ENCODE measurements at regions not wholly inside any gene's neighbourhood (a gene's known extent, or its start where the extent isn't known, plus 50 kb on each side); places are given as distances from the start of the nearest gene placed in this dataset.

DNA sequence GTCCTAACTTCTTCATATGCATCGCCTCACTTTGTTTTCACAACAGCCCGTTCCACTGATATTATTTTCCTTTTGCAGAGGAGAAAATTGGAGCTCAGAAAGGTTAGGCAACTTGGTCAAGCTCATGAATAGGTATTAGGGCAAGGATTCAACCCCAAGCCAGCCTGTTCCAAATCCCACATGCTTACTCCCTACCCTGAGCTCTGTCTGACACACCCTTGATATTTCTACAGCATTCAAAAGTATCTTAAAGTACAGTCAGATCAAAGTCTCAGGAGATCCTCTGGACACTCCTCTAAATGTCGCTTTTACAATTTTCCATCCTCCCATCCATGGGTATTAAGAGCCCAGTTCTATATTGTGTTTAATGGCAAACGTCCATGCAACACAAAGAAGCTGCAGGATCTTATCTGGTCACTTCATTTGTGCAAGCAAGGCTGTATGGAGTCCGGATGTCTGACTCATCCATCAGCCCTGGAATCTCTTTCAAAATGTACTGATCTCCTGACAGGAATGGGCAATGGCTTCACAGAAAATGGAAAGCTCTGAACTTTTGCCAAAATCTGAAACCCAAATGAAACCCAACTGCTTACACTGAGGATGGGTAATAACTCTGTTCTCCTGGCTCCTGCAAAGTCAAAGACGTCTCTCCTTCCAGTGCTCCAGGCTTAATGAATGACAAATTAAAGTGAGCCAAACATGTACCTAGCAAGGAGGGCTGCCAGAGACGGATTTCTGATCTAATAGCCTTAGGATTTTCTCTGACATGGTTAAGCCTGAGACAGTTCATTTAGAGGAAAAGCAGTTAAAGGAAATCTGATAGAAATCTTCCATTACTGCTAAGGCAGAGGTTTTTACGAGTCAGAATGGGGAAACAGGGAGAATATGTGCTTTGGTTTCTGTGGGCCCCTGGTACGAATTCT lies 230.9 kb upstream of the RORA start:
- DNase-seq = no peak

DNA sequence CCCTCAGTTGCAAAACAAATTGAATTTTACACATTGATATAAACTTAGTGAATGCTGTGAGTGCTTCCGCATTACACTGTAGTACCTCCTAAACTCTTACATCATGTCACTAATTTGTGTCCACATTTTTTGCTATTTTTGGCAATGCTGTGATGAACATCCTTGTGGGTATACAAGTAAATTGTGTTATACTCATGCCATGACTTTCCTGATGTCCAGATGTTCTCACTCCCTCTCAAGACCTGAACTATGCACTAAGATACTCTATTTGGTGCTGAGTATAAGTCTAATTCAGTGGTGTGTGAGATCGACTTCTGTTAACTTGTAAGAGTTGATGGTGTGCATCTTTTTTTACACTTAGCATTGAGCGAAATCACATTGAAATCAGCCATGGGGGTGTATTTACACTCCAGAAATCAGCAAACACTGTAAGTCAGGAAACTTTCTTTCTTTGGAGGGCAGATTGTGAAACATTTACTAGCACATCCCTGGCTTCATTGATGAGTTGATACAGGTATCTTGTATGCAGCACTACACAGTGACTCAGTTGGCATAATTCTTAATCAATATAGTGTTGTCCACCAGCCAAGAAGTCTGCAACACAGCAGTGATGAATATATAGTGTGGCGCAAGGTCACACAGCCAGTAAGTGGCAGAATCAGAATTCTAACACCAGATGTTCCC lies 228.1 kb upstream of the RORA start:
- DNase-seq = no peak

DNA sequence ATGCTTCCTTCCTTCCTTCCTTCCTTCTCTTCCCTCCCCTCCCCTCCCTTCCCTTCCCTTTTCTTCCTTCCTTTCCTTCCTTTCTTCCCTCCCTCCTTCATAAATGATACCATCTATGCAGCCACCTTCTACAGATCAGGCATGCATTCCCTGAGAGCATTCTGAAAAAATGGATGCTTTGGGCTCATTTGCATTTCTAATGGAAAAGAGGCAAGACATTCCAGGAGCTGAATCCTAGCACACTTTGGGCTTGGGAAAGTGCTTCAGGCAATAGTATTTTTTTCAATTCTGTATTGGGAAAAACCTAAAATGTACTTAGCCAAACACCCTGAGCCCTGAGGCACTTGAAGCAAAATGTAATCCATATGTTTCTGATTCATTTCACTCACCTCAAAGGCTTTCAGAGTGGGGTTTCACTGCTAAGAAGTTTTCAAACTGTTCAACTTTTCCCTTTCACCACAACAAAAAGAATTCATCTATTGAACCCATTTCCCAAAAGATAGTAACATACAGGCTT lies 220.1 kb upstream of the RORA start:
- no peak for DNase-seq

DNA sequence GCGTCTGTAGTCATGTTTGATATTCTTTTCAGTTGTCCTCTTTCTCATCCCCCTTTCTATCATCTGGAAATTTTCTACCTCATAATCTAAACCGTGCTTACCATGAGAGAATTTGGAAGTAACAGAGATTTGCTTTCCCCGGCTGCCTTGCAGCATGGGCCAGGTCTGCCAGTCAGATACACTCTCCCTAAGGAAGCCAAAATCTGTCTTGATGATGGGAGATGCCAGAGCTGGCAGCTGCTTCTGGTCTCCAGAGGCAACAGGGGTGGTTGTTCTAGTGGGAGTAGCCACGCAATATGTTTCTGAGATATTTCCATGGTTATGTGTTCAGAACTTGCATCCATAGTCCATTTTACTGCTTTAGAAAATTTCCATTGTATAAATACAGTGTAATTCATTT lies 218.9 kb upstream of the RORA start:
- no peak for DNase-seq

DNA sequence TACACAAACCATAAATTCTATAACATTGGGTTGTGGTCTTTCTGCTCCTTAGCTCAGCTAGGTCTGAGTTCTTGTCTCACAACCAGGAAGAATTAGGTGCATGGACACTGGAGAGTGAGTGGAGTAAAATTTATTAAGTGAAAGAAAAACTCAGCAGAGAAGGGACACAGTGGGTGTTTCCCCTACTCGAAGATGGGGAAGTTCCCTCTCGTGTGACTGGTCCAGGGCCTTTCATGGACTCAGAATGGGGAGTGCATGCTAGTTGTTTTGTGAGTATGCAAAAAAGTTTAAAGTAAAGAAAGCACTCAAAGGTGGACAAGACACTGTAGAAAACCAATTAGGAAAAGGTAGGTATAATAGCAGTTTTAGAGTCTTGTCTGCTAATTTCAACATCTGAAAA lies 215.5 kb upstream of the RORA start:
- DNase-seq = no peak

DNA sequence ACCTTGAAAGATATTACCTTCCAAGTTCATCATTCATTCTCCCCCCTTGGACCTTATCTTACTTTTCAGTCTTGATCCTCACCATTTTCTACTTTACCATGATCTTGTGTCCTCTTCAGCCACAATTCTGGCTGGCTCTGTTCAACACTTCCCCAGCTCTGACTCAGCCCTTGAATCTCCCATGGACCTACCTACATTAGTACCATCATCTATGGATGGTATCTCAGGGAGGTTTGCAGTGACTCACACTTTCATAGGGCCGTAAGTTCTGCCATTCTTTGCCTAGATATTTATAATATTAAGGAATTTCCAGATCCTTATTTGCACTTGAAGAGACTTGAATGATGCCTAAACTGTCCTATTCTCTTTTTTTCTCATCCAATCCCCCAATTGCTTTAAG lies 213.7 kb upstream of the RORA start:
- no peak for DNase-seq

DNA sequence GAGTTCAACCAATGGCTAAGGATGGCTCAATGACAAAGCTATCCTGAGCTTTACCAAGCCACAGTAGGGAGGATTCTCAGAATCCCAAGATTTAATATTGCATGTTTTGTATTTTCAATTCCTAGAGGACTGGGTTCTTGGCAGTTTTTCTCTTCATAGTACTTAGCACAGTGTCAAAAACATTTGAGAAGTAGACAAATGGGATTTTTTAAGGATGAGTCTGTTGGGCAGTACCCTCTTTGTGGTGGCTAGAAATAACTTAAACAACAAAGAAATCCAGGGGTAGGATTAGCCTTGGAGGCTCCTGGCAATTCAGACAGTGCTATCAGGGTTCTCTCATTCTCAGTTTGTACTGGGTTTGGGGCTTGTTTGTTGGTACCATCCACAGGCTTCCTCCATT lies 212.8 kb upstream of the RORA start:
- DNase-seq = no peak

DNA sequence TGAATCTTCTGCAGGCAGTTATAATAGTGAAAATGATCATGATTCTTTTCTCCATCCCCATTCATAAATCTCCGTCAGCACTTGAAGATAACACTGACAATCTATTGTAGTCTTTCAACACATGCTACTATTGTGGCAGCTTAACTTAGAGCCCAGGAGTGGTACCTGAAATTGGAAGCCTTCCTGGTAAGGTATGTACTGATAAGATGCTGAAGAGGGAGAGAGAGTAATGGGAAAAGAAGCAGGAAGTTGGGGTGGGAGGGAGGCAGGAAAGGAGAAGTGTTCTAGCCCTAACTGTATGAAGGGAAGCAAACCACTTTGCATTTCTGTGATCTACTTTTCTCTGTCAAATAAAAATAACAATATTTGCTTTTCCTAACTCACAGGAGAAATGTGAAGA lies 197.4 kb upstream of the RORA start:
- no peak for DNase-seq

DNA sequence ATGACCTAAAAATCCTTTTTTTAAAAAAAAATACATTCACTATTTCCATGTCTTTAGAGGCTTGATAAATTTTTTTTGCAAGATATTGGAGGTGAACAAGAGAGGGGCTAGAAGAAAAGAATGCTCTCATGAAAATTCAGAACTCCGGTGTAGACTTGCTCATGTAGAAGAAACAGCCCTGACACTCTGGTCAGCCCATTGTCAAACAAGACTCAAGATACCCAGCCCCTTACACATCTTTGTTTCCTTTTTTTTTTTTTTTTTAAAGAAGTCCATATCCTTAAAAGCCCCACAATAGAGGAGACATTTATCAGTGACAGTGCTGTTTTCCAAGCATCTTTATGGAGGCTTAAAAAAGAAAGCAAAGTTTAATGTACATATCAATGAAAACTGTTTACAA lies 196.8 kb upstream of the RORA start:
- DNase-seq = no peak

DNA sequence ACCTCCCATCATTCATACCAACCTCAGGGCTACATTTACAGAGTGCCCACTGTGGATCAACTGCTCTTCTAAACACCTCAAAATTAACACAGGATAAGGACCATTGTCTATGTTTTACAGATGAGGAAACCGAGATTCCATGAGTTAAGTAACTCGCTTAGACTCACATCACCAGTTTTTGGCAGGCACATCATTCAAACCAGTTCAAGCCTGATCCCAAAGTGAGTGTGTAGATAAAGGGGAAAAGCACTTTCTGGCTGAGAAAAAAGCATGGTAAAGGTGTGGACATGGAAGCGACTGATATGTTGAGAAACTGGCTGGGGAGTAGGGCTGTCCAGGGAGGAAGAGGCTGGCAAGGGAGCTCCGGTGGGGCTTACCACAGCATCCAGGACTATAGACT lies 193.7 kb upstream of the RORA start:
- DNase-seq = no peak

DNA sequence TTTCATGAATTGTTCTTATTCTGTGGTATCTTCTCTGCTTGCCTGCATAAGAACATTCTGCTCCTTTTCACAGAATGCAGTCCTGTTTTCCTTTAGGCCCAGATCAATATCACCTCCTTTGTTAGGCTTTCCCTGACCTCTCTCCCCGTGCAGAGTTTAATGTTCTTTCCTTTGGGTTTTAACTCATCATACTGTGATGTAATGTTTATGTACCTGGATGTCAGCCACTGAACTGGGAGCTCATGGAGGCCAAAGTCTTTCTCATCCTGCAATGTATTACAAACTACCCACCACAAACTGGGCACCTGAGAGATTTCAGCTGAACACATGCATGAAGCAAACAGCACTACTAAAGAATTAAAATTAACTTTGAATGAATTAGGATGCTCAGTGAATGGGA lies 192.8 kb upstream of the RORA start:
- no peak for DNase-seq

DNA sequence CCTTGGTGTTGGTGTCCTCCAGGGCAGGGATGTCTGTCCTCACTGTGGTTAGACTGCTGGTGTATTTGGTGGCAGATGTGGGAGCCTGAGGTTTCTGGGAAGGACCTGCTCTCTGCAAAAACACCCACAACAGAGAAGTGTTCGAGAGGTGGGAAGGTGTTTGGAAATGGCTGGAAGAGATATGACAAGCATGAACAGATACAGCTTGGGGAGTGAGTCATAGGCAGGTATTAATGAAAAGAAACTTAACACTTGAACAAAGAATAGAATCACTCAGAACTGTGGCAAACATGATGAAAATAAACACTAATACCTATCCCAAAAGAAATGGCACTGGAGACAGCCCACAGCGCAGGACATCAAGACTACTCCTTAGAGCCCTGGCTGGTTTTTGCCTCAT lies 192.4 kb upstream of the RORA start:
- DNase-seq = no peak

DNA sequence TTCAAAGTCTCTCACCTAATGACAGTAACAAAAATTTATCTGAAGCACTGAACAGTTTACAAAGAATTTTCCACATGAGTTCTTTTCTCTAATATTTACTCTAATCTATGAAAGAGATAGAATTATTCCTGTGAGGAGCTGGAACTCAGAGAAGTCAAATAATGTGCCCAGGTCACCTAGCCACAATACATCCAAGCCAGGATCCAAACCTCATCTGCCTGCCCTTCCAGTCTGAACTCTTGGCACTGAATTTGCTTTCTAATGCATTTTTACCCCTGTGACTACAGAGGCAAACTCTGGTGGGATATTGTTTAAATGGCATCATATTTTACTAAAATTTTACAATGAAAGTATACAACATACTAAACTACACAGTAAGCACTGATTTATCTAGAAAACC lies 191.4 kb upstream of the RORA start:
- no peak for DNase-seq

DNA sequence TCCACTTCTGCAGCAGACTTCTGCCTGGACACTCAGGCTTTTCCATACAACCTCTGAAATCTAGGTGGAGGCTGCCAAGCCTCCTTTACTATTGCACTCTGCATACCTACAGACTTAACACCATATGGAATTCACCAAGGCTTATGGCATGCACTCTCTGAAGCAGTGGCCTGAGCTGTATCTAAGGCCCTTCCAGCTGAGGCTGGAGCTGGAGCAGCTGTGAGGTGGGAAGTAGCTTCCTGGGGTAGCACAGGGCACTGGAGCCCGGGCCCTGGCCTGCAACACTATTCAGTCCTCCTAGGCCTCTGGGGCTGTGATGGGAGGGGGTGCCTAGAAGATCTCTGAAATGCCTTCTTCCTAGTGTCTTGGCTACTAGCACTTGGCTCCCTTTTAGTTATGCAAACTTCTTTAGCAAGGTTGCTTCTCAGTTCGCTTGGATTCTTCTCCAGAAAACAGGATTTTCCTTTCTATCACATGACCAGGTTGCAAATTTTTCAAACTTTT lies 186.6 kb upstream of the RORA start:
- DNase-seq = no peak

DNA sequence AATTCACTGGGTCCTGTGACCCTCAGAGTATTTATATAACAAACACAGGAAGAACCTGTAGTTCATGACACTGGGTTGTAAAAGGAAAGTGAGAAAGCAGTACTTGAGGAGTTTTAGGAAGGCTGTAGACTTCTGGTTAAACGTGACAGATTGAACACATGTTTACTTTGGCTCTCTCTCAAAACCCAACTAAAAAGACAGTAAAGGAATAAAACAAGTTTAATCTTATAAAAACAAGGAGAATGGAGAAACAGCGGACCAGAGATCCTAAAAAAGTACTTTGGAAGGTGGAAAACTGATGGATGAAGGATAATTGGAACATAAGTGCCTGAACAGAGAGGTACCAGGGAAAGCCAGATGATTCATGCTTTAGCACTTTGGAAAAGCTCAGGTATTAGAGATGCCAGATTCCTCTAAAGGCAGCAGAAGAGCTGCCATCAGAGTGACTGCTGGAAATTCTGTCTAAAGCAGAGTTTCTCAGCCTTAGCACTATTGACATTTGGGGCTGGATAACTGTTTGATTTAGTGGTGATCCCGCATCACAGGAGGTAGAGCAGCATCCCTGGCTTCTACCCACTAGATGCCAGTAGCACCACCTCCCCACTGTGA lies 182.9 kb upstream of the RORA start:
- no peak for DNase-seq

DNA sequence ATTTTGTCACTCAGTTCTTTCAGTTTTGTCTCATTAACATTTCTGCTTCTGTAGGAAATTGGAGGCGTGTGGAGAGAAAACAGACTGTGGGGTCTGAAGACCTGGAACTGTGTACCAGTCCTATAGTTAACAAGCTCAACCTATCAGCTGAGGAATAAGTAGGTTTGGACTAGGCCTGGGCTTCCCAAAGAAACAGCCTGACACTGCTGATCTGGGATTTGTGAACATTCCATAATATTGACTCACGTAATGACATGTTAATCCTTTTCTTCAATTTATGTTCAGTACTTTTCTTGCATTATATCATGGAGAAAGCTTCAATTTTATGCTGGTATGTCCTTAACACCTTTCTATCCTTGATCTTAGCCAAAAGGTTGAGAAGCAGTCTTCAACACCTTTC lies 181.6 kb upstream of the RORA start:
- no peak for DNase-seq

DNA sequence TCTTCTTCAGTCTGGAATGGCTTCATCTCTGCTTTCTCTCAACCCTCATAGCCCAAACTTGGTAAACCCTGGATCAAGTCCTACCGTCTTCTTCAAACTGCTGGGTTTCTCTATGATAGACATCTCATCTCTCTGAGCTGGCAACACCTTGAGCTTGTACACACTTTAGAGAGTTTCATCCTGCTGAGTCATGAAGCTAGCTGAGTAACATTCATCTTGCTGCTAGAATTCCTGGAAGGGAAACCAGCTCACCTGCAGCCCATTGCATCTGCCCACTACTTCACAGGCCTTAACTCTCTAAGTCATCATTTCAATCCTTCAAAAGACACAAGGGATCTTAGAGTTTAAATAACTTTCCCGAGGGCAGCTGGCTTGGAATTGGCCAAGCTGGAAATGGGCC lies 175.5 kb upstream of the RORA start:
- no peak for DNase-seq

DNA sequence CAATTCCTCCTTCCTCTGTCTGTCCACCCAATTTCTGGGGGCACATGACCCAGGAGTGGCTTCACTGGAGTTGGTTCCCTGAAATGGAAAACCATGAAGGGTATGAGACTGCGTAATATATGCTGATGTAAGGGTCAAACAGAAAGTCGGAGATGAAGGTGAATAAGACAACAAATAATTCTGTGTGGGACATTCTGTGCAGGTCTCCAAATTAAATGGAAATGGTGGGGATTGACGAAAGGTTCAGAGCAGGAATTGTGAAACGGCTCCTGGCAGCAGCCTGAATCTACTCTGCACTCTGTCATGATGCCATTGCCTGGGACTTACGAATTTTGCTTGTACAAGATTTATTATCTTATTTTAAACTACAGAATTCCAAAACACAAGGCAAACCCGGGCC lies 174.8 kb upstream of the RORA start:
- DNase-seq = no peak

DNA sequence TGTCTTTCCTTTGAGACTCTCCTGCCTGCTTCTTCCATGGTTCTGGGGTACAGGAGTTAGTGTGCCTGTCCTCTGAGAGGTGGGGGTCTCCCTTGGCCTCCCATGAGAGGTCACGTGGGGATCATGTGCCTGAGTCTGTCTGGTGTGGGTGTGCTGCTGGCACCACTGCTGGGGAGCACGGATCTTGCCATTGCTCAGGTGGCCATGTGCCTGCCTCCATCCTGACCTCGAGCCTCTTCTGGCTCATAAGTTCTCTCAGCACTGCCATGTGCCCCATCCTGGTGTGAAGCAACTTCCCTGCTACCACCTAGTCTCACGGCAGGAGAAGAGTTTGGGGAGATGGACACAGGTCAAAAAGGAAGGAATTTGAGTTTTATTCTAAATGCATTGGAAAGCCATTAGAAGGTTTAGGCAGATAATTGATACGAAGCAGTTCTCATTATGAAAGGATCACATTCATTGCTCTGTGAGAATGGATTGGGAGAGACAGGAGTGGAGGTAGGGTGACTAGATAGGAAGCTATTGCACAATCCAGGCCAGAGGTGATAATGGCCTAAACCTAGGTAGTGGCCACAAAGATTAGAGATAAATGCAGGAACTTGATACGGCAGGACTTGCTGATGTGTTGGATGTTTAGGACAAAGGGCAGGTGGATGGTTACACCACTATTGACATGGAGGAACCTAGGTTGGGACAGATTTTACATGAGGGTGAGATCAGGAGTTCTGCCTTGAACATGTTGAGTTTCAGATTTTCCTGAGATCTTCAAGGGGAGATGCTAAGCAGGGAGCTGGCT lies 173.0 kb upstream of the RORA start:
- DNase-seq = no peak

DNA sequence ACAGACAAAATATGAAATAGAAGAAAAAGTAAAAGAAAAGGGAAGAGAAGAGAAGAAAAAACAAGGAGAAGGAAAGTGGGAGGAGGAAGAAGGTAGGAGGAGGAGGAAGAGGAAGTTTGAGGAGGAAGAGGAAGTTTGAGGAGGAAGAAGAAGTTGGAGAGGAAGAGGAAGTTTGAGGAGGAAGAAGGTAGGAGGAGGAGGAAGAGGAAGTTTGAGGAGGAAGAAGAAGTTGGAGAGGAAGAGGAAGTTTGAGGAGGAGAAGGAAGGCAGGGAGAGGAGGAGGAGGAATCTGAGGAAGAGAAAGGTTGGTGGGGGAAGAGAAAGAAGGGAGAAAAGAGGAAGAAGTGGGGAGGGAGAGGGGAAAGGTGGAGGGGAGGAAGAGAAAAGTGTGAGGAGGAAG lies 169.2 kb upstream of the RORA start:
- DNase-seq = no peak

DNA sequence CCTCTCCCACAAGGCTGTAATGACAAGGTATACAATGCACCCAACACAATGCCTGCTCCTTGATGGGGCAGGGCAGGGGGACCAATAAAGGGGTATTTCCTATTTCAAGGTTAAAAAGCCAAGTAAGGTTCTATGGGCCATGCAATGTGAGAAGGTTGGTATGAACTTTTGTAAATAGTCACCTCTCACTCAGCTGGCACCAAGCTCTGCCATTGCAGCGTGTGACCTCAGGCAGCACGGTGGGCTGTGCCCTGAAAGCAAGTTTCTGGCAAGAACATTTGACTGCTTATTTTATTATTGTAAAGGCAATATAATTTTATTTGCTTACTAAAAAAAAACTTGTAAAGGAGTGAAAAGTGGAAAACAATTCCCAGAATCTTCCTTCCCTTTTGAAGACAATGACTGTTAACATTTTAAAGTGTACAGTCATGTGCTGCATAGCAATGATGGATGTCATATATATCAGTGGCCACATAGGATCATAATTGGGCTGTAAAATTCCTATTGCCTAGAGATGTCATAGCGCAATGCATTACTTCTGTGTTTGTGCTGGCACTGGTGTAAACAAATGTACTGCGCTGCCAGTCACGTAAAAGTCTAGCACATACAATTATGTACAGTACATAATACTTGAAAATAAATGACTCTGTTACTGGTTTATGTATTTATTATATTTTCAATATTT lies 167.3 kb upstream of the RORA start:
- no peak for DNase-seq

DNA sequence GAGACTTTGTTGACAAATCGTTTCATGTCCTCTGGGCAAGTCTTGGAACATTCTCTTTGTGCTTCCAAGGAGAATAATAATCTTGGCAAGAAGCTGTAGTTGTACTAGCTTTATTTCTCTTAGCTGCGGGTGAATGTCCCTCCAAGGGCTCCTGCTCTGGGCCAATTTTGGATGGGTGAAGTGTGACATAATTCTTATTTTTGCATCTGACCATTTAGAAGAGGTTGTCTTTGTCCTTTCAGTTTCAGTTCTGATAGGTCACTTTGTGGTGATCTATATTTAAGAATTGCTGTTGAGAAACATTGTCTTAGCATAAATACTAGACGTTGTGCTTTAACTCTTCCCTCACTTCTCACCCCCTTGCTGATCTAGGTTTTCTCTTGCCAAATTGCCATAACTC lies 164.8 kb upstream of the RORA start:
- no peak for DNase-seq
